HG02870 (cell line): ENCODE measurements at regions not wholly inside any gene's neighbourhood (a gene's known extent, or its start where the extent isn't known, plus 50 kb on each side); places are given as distances from the start of the nearest gene placed in this dataset.
"Not testable (repeated sequence)": the region's sequence is repeated elsewhere in the genome, so short reads cannot be mapped to it uniquely, and the experiment has no call there.

ENCODE experiments used
- ATAC-seq: cut with Tn5 transposase; IDR thresholded peaks from one replicate; pipeline ENCODE4 v1.9.1; 2021; ENCODE audit warnings: mild to moderate bottlenecking, moderate library complexity; ENCODE audit not compliant: unreplicated experiment

DNA sequence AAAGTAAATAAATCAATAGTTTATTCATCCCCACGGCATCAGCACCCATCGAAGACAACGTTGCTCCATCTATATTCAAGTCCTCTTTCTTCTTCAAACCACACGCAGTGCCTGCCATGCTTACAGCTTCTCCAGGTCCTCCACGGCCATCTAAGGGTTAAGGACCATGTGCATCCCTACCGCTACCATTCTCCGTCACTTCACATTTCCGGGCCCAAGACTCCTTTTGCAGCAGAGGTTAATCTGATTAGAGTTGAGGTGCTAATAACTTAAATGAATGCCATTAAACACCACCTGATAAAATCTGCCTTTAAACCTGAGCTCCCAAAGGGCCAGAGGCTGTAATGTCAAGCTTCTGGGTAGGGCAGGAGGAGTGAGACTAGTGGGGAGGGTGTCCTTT is 79.7 kb upstream of the CCND2 start:
- ATAC-seq, result no peak

GRCh38 chr12:4191642-4192041 is 81.9 kb upstream of the CCND2 start:
- ATAC-seq, result no peak

GRCh38 chr12:4191149-4191548 is 82.4 kb upstream of the CCND2 start:
- no peak for ATAC-seq

GRCh38 chr12:4190366-4191063 is 83.0 kb upstream of the CCND2 start:
- ATAC-seq, result no peak

- no peak for ATAC-seq
Measured at GRCh38 chr12:4189721-4190120, 83.8 kb upstream of the CCND2 start.

- no peak for ATAC-seq
Measured at GRCh38 chr12:4187916-4188315, 85.6 kb upstream of the CCND2 start.

DNA sequence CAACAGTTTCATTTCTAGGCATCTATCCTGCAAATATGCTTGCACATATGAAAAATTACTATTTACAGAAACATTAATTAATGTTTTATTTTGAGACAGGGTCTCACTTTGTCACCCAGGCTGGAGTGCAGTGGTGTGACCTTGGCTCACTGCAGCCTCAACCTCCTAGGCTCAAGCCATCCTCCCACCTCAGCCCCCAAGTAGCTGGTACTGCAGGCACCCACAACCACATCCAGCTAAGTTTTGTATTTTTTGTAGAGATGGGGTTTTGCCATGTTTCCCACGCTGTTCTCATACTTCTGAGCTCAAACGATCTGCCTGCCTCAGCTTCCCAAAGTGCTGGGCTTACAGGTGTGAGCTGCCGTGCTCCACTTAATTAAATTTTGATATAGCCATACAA is 86.2 kb upstream of the CCND2 start:
- not testable (repeated sequence) for ATAC-seq

DNA sequence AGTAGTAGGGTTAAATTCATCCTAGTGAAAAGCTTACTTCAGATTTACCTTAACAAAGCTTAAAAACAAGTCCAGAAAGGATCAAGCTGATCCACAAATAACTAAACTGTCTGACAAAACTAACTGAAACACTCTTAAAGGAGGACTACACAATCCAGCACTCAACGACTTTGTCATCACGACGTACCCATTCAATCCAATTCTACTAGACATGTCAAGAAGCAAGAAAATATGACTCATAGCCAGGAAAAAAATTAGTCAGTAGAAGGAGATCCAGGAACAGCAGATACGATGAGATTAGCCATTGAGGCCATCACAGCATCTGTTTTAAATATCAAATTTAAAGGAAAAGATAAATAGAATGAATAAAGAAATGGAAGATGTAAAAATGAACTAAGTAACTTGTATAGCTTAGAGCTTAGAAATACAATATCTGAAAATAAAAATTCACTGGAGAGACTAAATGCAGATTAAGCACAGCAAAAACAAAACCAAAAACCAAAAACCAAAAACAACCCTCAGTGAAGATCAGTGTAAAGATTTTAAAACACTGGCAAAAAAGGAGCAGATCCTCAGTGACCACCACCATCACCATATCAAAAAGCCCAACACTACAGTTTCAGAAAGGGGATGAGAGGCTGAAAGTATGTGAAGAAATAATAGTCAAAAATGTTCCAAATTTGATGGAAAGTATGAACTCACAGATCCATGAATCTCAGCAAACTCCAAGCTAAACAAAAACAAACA is 95.0 kb upstream of the CCND2 start:
- ATAC-seq, result no peak

GRCh38 chr12:4177262-4177661 is 96.3 kb upstream of the CCND2 start:
- no peak for ATAC-seq

- ATAC-seq, result no peak
Measured at GRCh38 chr12:4176168-4176567, 97.4 kb upstream of the CCND2 start.

DNA sequence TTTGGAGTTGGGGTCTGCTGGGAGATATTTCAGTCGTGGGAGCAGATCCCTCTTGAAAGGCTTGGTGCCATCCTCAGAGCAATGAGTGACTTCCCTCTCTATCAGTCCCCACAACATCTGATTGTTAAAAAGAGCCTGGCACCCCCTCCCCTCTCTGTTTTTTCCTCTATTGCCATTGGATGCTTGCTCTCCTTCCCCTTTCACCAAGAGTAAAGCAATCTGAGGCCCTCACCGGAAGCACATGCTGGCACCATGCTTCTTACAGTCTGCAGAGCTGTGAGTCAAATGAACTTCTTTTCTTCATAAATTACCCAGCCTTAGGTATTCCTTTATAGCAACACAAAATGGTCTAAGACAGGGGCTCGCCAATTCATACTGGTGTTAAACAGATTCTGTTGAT is 99.1 kb upstream of the CCND2 start:
- ATAC-seq, result no peak

DNA sequence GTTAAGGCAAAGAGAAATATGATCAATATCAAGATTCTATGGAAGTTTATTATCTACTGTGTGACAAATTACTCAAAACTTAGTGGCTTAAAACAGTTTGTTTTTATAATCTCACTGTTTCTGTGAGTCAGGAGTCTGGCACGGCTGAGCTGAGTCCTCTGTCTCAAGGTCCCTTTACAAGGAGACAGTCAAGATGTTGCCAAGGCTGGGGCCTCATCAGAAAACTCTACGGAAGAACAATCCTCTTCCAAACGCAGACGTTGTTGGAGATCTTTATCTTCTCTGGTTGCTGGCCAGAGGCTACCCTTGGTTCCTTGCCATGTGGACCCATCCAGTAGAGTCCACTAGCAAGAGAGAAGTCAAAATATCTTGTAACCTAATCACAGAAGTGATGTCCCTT is 100.6 kb upstream of the CCND2 start:
- ATAC-seq, result no peak

GRCh38 chr12:4171742-4172141 is 101.8 kb upstream of the CCND2 start:
- no peak for ATAC-seq

GRCh38 chr12:4169959-4170358 is 103.6 kb upstream of the CCND2 start:
- no peak for ATAC-seq

GRCh38 chr12:4169531-4169930 is 104.0 kb upstream of the CCND2 start:
- no peak for ATAC-seq

DNA sequence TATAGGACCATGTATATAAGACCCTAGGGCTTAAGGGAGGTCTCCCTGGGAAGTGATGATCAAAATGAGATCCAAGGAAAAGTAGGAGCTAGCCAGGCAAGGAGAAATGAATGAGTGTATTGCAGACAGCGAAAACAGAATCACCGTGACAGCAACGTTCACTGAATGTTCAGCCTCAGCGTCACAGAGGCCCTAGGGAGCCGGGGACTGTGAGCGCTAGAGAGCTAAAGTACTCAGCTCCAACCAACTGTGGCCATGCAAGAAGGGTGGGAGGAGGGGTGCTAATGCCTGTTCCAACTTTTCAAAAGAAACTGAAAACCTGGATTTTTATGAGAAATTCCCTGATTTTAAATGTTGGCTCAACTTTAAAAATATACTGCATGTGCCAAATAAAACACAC is 105.5 kb upstream of the CCND2 start:
- no peak for ATAC-seq

GRCh38 chr12:4164559-4165558 is 108.7 kb upstream of the CCND2 start:
- no peak for ATAC-seq

DNA sequence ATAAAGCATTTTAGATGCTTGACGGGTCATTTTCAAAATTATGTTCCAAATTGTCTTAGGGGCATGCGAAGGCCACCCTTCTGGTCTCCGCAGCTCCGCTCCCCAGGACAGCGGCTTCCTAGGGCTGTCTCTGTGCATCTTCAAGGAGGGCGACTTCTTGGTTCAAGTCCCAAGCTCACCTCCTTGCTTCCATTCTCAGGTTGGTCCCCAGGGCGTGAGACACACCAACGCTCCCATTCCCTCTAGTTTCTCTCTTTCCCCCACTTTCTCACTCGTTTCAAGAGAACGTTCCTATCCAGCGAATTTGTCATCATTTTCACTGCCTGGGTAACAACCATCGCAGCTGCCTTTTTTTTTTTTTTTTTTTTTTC is 109.4 kb upstream of the CCND2 start:
- ATAC-seq, result no peak

DNA sequence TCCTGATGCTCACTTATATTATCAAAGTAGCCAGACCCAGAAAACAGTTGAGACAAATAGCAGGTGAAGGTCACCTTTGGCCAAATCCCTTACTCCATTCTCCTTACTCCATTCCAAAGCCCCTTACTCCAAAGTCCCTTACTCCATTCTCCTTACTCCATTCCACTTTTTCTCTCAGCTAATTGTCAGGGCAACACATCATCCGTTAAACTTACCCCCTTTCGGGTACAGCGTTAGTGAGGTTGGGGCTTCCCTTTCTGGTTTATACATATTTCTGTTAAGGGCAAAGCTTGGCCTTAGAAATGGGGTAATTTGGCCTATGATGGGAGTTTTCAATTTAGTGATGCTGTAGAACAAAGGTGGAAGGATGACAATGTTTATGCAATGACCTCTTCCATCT is 111.8 kb upstream of the CCND2 start:
- no peak for ATAC-seq

GRCh38 chr12:4160314-4161040 is 113.1 kb upstream of the CCND2 start:
- no peak for ATAC-seq

- ATAC-seq, result no peak
Measured at GRCh38 chr12:4159851-4160250, 113.7 kb upstream of the CCND2 start.
